OCI-LY7 (cell line): ENCODE measurements at regions not wholly inside any gene's neighbourhood (a gene's known extent, or its start where the extent isn't known, plus 50 kb on each side); places are given as distances from the start of the nearest gene placed in this dataset.

Experiments used
- EZH2phosphoT487 ChIP-seq: fragments of 200-600 bp; sonication (generic); IDR thresholded peaks from 2 replicates; pipeline ENCODE4 v1.6.1; 2018; ENCODE audit warnings: low read depth, borderline replicate concordance, mild to moderate bottlenecking, mixed run types, antibody characterized with exemption, low read length, moderate library complexity, mixed read lengths
- TF ChIP-seq, protein P1 (sequence below): fragments of 200-600 bp; sonication (generic); conservative IDR thresholded peaks from 2 replicates; pipeline ENCODE4 v1.5.1; 2014; ENCODE audit warnings: mild to moderate bottlenecking, antibody characterized with exemption, low read length, moderate library complexity, mixed read lengths

DNA sequence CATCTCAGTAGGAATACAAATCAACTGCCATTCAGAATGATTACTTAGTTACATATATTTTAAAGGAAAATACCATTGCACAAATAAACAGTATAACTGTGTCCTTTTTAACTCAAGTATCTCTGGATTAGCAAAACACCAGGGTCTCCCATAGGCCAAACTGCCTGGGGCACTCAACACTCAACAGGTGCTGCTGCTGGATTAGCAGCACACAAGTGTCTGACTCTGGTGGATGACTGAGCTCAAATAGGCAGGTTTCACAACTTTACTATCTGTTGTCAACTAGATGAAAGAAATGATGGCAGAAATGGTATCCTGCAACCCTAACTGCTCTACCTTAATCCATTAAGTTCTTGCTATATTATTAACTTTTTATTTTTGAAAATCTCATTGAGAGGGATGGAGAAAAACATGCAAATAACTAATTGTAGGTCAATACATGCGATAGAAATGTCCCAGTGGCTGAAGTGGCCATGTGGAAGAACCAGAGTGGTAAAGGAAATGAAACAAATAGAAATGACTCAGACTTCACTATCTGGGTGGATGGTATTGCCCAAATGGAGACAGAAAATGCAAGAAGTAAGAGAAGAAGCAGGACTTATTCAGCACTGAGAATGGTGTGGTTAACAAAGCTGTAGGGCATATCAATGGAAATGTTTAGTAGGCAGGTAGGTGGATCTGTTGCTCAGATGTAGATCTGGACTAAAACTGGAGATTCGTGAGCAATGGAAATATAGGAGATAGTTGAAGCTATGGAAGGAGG is 90.8 kb upstream of the CCDC190 start:
- TF ChIP-seq, protein P1, sequence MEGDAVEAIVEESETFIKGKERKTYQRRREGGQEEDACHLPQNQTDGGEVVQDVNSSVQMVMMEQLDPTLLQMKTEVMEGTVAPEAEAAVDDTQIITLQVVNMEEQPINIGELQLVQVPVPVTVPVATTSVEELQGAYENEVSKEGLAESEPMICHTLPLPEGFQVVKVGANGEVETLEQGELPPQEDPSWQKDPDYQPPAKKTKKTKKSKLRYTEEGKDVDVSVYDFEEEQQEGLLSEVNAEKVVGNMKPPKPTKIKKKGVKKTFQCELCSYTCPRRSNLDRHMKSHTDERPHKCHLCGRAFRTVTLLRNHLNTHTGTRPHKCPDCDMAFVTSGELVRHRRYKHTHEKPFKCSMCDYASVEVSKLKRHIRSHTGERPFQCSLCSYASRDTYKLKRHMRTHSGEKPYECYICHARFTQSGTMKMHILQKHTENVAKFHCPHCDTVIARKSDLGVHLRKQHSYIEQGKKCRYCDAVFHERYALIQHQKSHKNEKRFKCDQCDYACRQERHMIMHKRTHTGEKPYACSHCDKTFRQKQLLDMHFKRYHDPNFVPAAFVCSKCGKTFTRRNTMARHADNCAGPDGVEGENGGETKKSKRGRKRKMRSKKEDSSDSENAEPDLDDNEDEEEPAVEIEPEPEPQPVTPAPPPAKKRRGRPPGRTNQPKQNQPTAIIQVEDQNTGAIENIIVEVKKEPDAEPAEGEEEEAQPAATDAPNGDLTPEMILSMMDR = no peak
- TF ChIP-seq EZH2phosphoT487 = no peak
